Neuronal stem cell (in vitro differentiated cells): ENCODE measurements at regions not wholly inside any gene's neighbourhood (a gene's known extent, or its start where the extent isn't known, plus 50 kb on each side); places are given as distances from the start of the nearest gene placed in this dataset.

Source experiments
- DNase-seq: peaks from one replicate; pipeline ENCODE4 v3.0.0-alpha.2; 2013; ENCODE audit warnings: low spot score
- H2AFZ ChIP-seq: one replicate; pipeline ENCODE4 v1.6.1; 2013; ENCODE audit warnings: mild to moderate bottlenecking, low read length, inconsistent platforms
- H2AK5ac ChIP-seq: 2 replicates; pipeline ENCODE4 v1.6.1; 2013; ENCODE audit warnings: low read depth, mild to moderate bottlenecking, inconsistent platforms, low read length, moderate library complexity, mixed read lengths
- H2BK120ac ChIP-seq: 2 replicates; pipeline ENCODE4 v1.6.1; 2013; ENCODE audit warnings: low read depth, mild to moderate bottlenecking, inconsistent platforms, low read length, moderate library complexity, mixed read lengths
- H2BK12ac ChIP-seq: one replicate; pipeline ENCODE4 v1.6.1; 2013; ENCODE audit warnings: low read length, inconsistent platforms
- H2BK15ac ChIP-seq: 2 replicates; pipeline ENCODE4 v1.6.1; 2013; ENCODE audit warnings: mild to moderate bottlenecking, low read length, inconsistent platforms, mixed read lengths
- H2BK5ac ChIP-seq: one replicate; pipeline ENCODE4 v1.6.1; 2013; ENCODE audit warnings: inconsistent platforms, mild to moderate bottlenecking, low read length, moderate library complexity
- H3K14ac ChIP-seq: one replicate; pipeline ENCODE4 v1.6.1; 2013; ENCODE audit warnings: low read length, inconsistent platforms
- H3K18ac ChIP-seq: 2 replicates; pipeline ENCODE4 v1.6.1; 2013; ENCODE audit warnings: low read length, inconsistent platforms
- H3K23ac ChIP-seq: 2 replicates; pipeline ENCODE4 v1.6.1; 2013; ENCODE audit warnings: low read depth, mild to moderate bottlenecking, mixed read lengths, low read length, inconsistent platforms; ENCODE audit not compliant: poor library complexity
- H3K27ac ChIP-seq: replicated peaks from 3 replicates; pipeline ENCODE4 v1.5.1; 2013; ENCODE audit warnings: low read length, inconsistent platforms
- H3K27me3 ChIP-seq, 3 experiments: 2 replicates each; pipeline ENCODE4 v1.6.1; 2013; ENCODE audit warnings: low read length in 3 of 3, mild to moderate bottlenecking in 2 of 3, inconsistent platforms in 1 of 3, low read depth in 1 of 3, mixed read lengths in 1 of 3, moderate library complexity in 1 of 3; ENCODE audit not compliant: control insufficient read depth in 3 of 3, insufficient read depth in 3 of 3
- H3K36me3 ChIP-seq, 2 donors: replicated peaks in 1 of 2; 2 replicates each; pipeline ENCODE4 v1.6.1; 2013; ENCODE audit warnings: low read length in 2 of 2; ENCODE audit not compliant: control insufficient read depth in 2 of 2, insufficient read depth in 2 of 2
- H3K4ac ChIP-seq: 2 replicates; pipeline ENCODE4 v1.6.1; 2013; ENCODE audit warnings: inconsistent platforms, mild to moderate bottlenecking, low read length, moderate library complexity
- H3K4me1 ChIP-seq, 2 donors: 1 replicate in 1 of 2; 2 replicates in 1 of 2; pipeline ENCODE4 v1.6.1; 2013; ENCODE audit warnings: low read length in 2 of 2, low read depth in 1 of 2; ENCODE audit not compliant: control insufficient read depth in 2 of 2, insufficient read depth in 1 of 2
- H3K4me2 ChIP-seq: one replicate; pipeline ENCODE4 v1.6.1; 2013; ENCODE audit warnings: mild to moderate bottlenecking, low read length, inconsistent platforms; ENCODE audit not compliant: insufficient read depth, poor library complexity, severe bottlenecking
- H3K4me3 ChIP-seq, 2 donors: 2 replicates each; pipeline ENCODE4 v1.5.1; 2013; ENCODE audit warnings: low read length in 2 of 2, mild to moderate bottlenecking in 2 of 2, inconsistent platforms in 1 of 2, moderate library complexity in 1 of 2
- H3K79me1 ChIP-seq: one replicate; pipeline ENCODE4 v1.6.1; 2013; ENCODE audit warnings: low read depth, mild to moderate bottlenecking, inconsistent platforms, low read length, moderate library complexity
- H3K9ac ChIP-seq: one replicate; pipeline ENCODE4 v1.6.1; 2013; ENCODE audit warnings: mild to moderate bottlenecking, low read depth, low read length, inconsistent platforms; ENCODE audit not compliant: poor library complexity
- H3K9me3 ChIP-seq, 2 donors: replicated peaks in 1 of 2; 2 replicates each; pipeline versions ENCODE3 to v1.6.1; 2013; ENCODE audit warnings: low read length in 2 of 2, mild to moderate bottlenecking in 2 of 2, inconsistent platforms in 1 of 2, low read depth in 1 of 2, mixed read lengths in 1 of 2, moderate library complexity in 1 of 2; ENCODE audit not compliant: control insufficient read depth in 2 of 2, insufficient read depth in 1 of 2
- H4K8ac ChIP-seq: one replicate; pipeline ENCODE4 v1.6.1; 2013; ENCODE audit warnings: low read depth, mild to moderate bottlenecking, inconsistent platforms, low read length, moderate library complexity
- H4K91ac ChIP-seq: one replicate; pipeline ENCODE4 v1.6.1; 2013; ENCODE audit warnings: low read length, low read depth, mild to moderate bottlenecking, inconsistent platforms; ENCODE audit not compliant: poor library complexity
- WGBS, 2 donors: extraction: QIAGEN DNeasy Blood & Tissue Kit; methylation state at CpG; one replicate each; pipeline ENCODE4 v1.1.7; 2013; ENCODE audit warnings: missing lambda C conversion rate in 2 of 2, mixed read lengths in 1 of 2; ENCODE audit not compliant: insufficient read length in 2 of 2, insufficient replicate concordance in 1 of 2; ENCODE audit errors: extremely low coverage in 2 of 2; 5-methylcytosine and 5-hydroxymethylcytosine counted together

DNA sequence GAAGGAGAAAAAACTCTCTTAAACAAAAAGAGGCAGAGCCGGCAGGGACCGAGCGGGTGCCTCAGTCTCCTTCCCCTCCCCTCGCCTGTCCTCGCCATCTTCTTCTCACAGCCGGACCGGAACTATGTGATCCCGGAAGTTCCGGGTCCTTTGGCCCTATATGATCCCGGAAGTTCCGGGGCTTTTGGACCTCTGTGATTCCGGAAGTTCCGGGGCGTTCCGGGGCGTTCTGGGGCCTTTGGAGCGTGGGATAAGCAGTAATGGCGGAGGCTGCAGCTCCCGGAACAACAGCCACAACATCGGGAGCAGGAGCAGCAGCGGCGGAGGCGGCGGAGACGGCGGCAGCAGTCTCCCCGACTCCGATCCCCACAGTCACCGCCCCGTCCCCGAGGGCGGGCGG lies 98.9 kb upstream of the MED14 start:
- Histone ChIP-seq H3K4me1 (peaks cover 0 to 5% of the 10 kb centered on the region in 2 donors), H3K4me2 (no peak overlapping the region), H3K14ac (no peak overlapping the region), H3K36me3 (no peaks in the 10 kb centered on the region), H2AFZ (no peak overlapping the region), H2AK5ac (no peak overlapping the region), H3K4ac (no peak overlapping the region), H4K91ac (no peak overlapping the region), H2BK15ac (no peak overlapping the region), H3K79me1 (no peaks in the 10 kb centered on the region), H4K8ac (no peak overlapping the region), H3K4me3 (no peak overlapping the region), H3K23ac (no peak overlapping the region), H3K9me3 (no peaks in the 10 kb centered on the region), H3K27me3 (no peaks in the 10 kb centered on the region), H2BK12ac (no peak overlapping the region), H2BK120ac (no peak overlapping the region), H3K27ac (no peak overlapping the region), H3K18ac (no peak overlapping the region), H2BK5ac (no peak overlapping the region), H3K9ac (no peak overlapping the region)
- no CpG with 5 or more reads among the region's 33 CpGs for WGBS, 2 donors
- no peak for DNase-seq

DNA sequence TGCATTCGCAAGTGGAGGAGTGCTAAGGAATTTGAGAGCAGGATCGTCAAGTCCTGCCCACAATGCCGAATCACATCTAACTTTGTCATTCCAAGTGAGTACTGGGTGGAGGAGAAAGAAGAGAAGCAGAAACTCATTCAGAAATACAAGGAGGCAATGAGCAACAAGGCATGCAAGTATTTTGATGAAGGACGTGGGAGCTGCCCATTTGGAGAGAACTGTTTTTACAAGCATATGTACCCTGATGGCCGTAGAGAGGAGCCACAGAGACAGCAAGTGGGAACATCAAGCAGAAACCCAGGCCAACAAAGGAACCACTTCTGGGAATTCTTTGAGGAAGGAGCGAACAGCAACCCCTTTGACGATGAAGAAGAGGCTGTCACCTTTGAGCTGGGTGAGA lies 100.2 kb upstream of the MED14 start:
- Histone ChIP-seq H2AK5ac (no peak overlapping the region), H3K14ac (no peak overlapping the region), H3K9ac (no peak overlapping the region), H3K9me3 (peaks cover 0 to 2% of the 10 kb centered on the region in 2 donors), H3K4me3 (no peak overlapping the region), H3K4ac (no peak overlapping the region), H3K23ac (no peak overlapping the region), H2AFZ (peak overlapping the region; percentile 63), H3K4me2 (no peak overlapping the region), H3K27ac (no peak overlapping the region), H4K91ac (no peak overlapping the region), H2BK120ac (no peak overlapping the region), H4K8ac (no peak overlapping the region), H3K18ac (no peak overlapping the region), H2BK12ac (no peak overlapping the region), H3K27me3 (no peaks in the 10 kb centered on the region), H3K4me1 (peaks cover 0 to 5% of the 10 kb centered on the region in 2 donors), H3K79me1 (no peaks in the 10 kb centered on the region), H3K36me3 (no peaks in the 10 kb centered on the region), H2BK15ac (no peak overlapping the region), H2BK5ac (no peak overlapping the region)
- no peak for DNase-seq
- no CpG with 5 or more reads among the region's 7 CpGs for WGBS, 2 donors

DNA sequence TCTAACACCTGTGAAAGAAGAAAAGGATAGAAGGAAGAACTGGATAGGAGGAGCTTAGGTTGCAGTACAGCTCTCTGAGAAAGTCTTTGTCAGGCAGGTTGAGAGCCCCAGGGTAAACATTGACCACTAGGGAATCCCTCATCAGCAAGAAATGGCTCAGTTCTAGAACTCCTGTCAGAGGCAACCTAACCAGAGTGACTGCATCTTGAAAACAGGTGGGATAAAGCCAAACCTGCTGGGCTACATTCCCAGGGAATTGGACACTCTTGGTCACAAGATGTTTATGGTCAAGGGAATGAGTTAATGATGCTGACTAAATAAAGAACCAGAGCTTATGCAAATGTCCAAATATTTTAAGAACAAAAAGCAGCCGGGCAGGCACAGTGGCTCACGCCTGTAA lies 108.3 kb upstream of the MED14 start:
- Histone ChIP-seq H3K23ac (no peak overlapping the region), H3K4ac (no peak overlapping the region), H3K9ac (no peak overlapping the region), H2BK12ac (no peak overlapping the region), H2AK5ac (no peak overlapping the region), H3K4me2 (no peak overlapping the region), H3K4me1 (peaks cover 5 to 22% of the 10 kb centered on the region in 2 donors), H3K79me1 (no peaks in the 10 kb centered on the region), H2BK5ac (no peak overlapping the region), H2BK120ac (no peak overlapping the region), H4K91ac (no peak overlapping the region), H3K36me3 (no peaks in the 10 kb centered on the region), H2BK15ac (no peak overlapping the region), H3K27me3 (no peaks in the 10 kb centered on the region), H3K27ac (no peak overlapping the region), H3K18ac (no peak overlapping the region), H3K14ac (no peak overlapping the region), H3K9me3 (peaks cover 7 to 16% of the 10 kb centered on the region in 2 donors), H4K8ac (no peak overlapping the region), H2AFZ (no peak overlapping the region), H3K4me3 (no peak overlapping the region)
- DNase-seq: no peak
- no CpG with 5 or more reads among the region's 2 CpGs for WGBS, 2 donors

DNA sequence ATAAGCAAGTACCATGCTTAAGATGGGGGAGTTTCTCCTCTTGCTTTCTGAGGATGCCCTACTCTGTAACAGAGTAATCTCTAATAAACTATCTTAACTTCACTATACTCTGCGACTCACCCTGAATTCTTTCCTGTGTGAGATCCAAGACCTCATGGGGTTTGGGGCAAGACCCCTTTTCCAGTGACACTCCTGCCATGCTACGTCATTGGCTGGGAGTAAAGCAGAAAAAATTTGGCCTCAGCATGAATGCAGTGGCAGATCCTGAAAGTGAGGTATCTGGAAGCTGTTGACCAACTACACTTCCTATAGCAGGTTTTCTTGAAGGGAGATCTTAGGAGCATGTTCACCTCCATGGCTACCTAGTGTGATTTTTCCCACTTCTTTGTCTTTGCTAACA lies 109.1 kb upstream of the MED14 start:
- Histone ChIP-seq H3K14ac (no peak overlapping the region), H3K4me2 (no peak overlapping the region), H3K79me1 (no peaks in the 10 kb centered on the region), H4K8ac (no peak overlapping the region), H3K9me3 (peaks cover 7 to 16% of the 10 kb centered on the region in 2 donors), H4K91ac (no peak overlapping the region), H2BK12ac (no peak overlapping the region), H3K27me3 (no peaks in the 10 kb centered on the region), H3K23ac (no peak overlapping the region), H2AK5ac (no peak overlapping the region), H3K18ac (no peak overlapping the region), H3K4me3 (no peak overlapping the region), H3K9ac (no peak overlapping the region), H2BK120ac (no peak overlapping the region), H2BK15ac (no peak overlapping the region), H2AFZ (peak overlapping the region; percentile 13), H2BK5ac (no peak overlapping the region), H3K4me1 (peaks cover 5 to 22% of the 10 kb centered on the region in 2 donors), H3K27ac (peak overlapping the region; percentile 92), H3K4ac (no peak overlapping the region), H3K36me3 (no peaks in the 10 kb centered on the region)
- no peak for DNase-seq
- WGBS, 2 donors: no CpG with 5 or more reads among the region's 2 CpGs
